ENCODE measurements at regions not wholly inside any gene's neighbourhood (a gene's known extent, or its start where the extent isn't known, plus 50 kb on each side); places are given as distances from the start of the nearest gene placed in this dataset.

- TF ChIP-seq POLR2A (IDR thresholded peaks at IDR 0.05) (no peak), CTCF (IDR thresholded peaks at IDR 0.05) (no peak), POLR2AphosphoS5 (IDR thresholded peaks at IDR 0.05) (no peak), EP300 (IDR thresholded peaks at IDR 0.05; ENCODE audit: low read depth) (no peak)
- no peak for DNase-seq
- Histone ChIP-seq H3K27me3 (no peaks in the 10 kb centered on the region), H3K36me3 (no peaks in the 10 kb centered on the region), H3K4me1 (no peaks in the 10 kb centered on the region), H3K27ac (no peak overlapping the region), H3K4me3 (no peak overlapping the region), H3K9me3 (no peaks in the 10 kb centered on the region)
- intact Hi-C loops (cut with DNase I; ENCODE audit: low total_unique reads) (no loop called here), in situ Hi-C loops (cut with MboI; ENCODE audit: low pct_ligation_motif_present in 1 of 4, low pct_unique_long_range_greater_than_20kb in 1 of 4, low sequenced_read_pairs in 3 of 4) (no loop called here)
Observed at GRCh38 chr2:51990684-51991083, 958.8 kb upstream of the NRXN1 start.

- no peak for DNase-seq
- Histone ChIP-seq H3K4me3 (no peak overlapping the region), H3K4me1 (no peaks in the 10 kb centered on the region), H3K36me3 (no peaks in the 10 kb centered on the region), H3K9me3 (no peaks in the 10 kb centered on the region), H3K27ac (no peak overlapping the region), H3K27me3 (no peaks in the 10 kb centered on the region)
- in situ Hi-C loops (cut with MboI; ENCODE audit: low pct_ligation_motif_present in 1 of 4, low pct_unique_long_range_greater_than_20kb in 1 of 4, low sequenced_read_pairs in 3 of 4) (no loop called here), intact Hi-C loops (cut with DNase I; ENCODE audit: low total_unique reads) (no loop called here)
- 64 to 81% methylated on average over 2 of the region's 2 CpGs for WGBS, 2 donors (ENCODE audit: low coverage in 1 of 2)
- TF ChIP-seq POLR2AphosphoS5 (IDR thresholded peaks at IDR 0.05) (no peak), EP300 (IDR thresholded peaks at IDR 0.05; ENCODE audit: low read depth) (no peak), CTCF (IDR thresholded peaks at IDR 0.05) (no peak), POLR2A (IDR thresholded peaks at IDR 0.05) (no peak)
Observed at GRCh38 chr2:51986101-51986500, 954.2 kb upstream of the NRXN1 start.

- no peak for DNase-seq
- WGBS, 2 donors (ENCODE audit: low coverage in 1 of 2) = 54 to 65% methylated on average over 2 of the region's 2 CpGs
- H3K9me3 ChIP-seq = no peaks in the 10 kb centered on the region
- intact Hi-C loops (cut with DNase I; ENCODE audit: low total_unique reads) (no loop called here), in situ Hi-C loops (cut with MboI; ENCODE audit: low pct_ligation_motif_present in 1 of 4, low pct_unique_long_range_greater_than_20kb in 1 of 4, low sequenced_read_pairs in 3 of 4) (no loop called here)
- H3K4me1 ChIP-seq = no peaks in the 10 kb centered on the region
- H3K36me3 ChIP-seq = no peaks in the 10 kb centered on the region
- TF ChIP-seq POLR2AphosphoS5 (IDR thresholded peaks at IDR 0.05) (no peak), POLR2A (IDR thresholded peaks at IDR 0.05) (no peak), CTCF (IDR thresholded peaks at IDR 0.05) (no peak), EP300 (IDR thresholded peaks at IDR 0.05; ENCODE audit: low read depth) (no peak)
- no peaks in the 10 kb centered on the region for H3K27me3 ChIP-seq
- no peak overlapping the region for H3K27ac ChIP-seq
- H3K4me3 ChIP-seq = no peak overlapping the region
Observed at GRCh38 chr2:51981783-51982182, 949.9 kb upstream of the NRXN1 start.

- TF ChIP-seq POLR2AphosphoS5 (IDR thresholded peaks at IDR 0.05) (no peak), POLR2A (IDR thresholded peaks at IDR 0.05) (no peak), CTCF (IDR thresholded peaks at IDR 0.05) (no peak), EP300 (IDR thresholded peaks at IDR 0.05; ENCODE audit: low read depth) (no peak)
- Histone ChIP-seq H3K27ac (no peak overlapping the region), H3K4me3 (no peak overlapping the region), H3K4me1 (no peaks in the 10 kb centered on the region), H3K36me3 (no peaks in the 10 kb centered on the region), H3K9me3 (no peaks in the 10 kb centered on the region), H3K27me3 (no peaks in the 10 kb centered on the region)
- intact Hi-C loops (cut with DNase I; ENCODE audit: low total_unique reads) = no loop called here
- no peak for DNase-seq
- in situ Hi-C loops (cut with MboI; ENCODE audit: low pct_ligation_motif_present in 1 of 4, low pct_unique_long_range_greater_than_20kb in 1 of 4, low sequenced_read_pairs in 3 of 4) = no loop called here
- 55 to 72% methylated on average over 2 of the region's 2 CpGs for WGBS, 2 donors (ENCODE audit: low coverage in 1 of 2)
Observed at GRCh38 chr2:51976623-51977022, 944.7 kb upstream of the NRXN1 start.

Data from transverse colon (tissue), 4 donors.